ENCODE measurements at regions not wholly inside any gene's neighbourhood (a gene's known extent, or its start where the extent isn't known, plus 50 kb on each side); places are given as distances from the start of the nearest gene placed in this dataset.

DNA sequence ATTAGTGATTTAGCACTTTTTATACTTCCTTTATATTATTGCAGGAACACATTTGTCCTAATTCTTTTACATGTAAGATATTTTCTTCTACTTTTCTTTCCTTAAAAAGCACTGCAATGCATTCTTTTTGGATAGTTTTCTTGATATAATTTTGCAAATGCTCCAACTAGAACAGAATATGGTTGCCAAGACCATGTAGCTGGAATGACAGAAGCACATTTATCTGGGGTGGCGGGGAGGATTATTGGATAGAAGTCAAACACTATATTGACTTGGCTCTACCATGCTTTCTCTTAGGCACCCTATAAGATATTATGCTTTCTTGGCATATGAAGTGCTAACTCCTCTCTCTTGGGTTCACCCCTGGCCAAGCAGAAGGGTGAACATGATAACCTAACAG, 983.5 kb downstream of the FAT4 start:
- Mint-ChIP-seq H3K27me3 (ENCODE audit: low read depth) (no peaks in the 10 kb centered on the region), H3K36me3 (peaks cover 23% of the 10 kb centered on the region), H3K4me3 (no peak overlapping the region), H3K9me3 (peaks cover 32% of the 10 kb centered on the region), H3K4me1 (peaks cover 8% of the 10 kb centered on the region), H3K27ac (no peak overlapping the region)
- ChIA-PET CTCF (no interaction called here), POLR2A (no interaction called here)
- ATAC-seq (no peak), DNase-seq (ENCODE audit: low spot score) (no peak)
- TF ChIP-seq ARID4B (CRISPR knock-in tag; IDR thresholded peaks at IDR 0.05; ENCODE audit: borderline replicate concordance) (no peak), KAT7 (CRISPR knock-in tag; IDR thresholded peaks at IDR 0.05; ENCODE audit: borderline replicate concordance) (no peak), USF2 (CRISPR knock-in tag; IDR thresholded peaks at IDR 0.05) (no peak), E2F5 (CRISPR knock-in tag; IDR thresholded peaks at IDR 0.05) (no peak), FOXJ3 (CRISPR knock-in tag; IDR thresholded peaks at IDR 0.05; ENCODE audit: borderline replicate concordance) (no peak), NFYB (CRISPR knock-in tag; conservative IDR thresholded peaks at IDR 0.05; ENCODE audit: low read depth) (no peak), RELA (CRISPR knock-in tag; IDR thresholded peaks at IDR 0.05; ENCODE audit: borderline replicate concordance) (no peak), TEAD1 (CRISPR knock-in tag; IDR thresholded peaks at IDR 0.05) (no peak), ZNF232 (CRISPR knock-in tag; IDR thresholded peaks at IDR 0.05) (no peak), PRRX2 (CRISPR knock-in tag; IDR thresholded peaks at IDR 0.05) (no peak), GTF2I (CRISPR knock-in tag; conservative IDR thresholded peaks at IDR 0.05) (no peak), CREB1 (CRISPR knock-in tag; IDR thresholded peaks at IDR 0.05) (no peak), ESRRA (CRISPR knock-in tag; IDR thresholded peaks at IDR 0.05; ENCODE audit: borderline replicate concordance) (no peak), ZBTB43 (CRISPR knock-in tag; IDR thresholded peaks at IDR 0.05) (no peak)
- TF ChIP-seq, protein P1, sequence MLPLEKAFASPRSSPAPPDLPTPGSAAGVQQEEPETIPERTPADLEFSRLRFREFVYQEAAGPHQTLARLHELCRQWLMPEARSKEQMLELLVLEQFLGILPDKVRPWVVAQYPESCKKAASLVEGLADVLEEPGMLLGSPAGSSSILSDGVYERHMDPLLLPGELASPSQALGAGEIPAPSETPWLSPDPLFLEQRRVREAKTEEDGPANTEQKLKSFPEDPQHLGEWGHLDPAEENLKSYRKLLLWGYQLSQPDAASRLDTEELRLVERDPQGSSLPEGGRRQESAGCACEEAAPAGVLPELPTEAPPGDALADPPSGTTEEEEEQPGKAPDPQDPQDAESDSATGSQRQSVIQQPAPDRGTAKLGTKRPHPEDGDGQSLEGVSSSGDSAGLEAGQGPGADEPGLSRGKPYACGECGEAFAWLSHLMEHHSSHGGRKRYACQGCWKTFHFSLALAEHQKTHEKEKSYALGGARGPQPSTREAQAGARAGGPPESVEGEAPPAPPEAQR (CRISPR knock-in tag; IDR thresholded peaks at IDR 0.05), result no peak
- TF ChIP-seq, protein P2, sequence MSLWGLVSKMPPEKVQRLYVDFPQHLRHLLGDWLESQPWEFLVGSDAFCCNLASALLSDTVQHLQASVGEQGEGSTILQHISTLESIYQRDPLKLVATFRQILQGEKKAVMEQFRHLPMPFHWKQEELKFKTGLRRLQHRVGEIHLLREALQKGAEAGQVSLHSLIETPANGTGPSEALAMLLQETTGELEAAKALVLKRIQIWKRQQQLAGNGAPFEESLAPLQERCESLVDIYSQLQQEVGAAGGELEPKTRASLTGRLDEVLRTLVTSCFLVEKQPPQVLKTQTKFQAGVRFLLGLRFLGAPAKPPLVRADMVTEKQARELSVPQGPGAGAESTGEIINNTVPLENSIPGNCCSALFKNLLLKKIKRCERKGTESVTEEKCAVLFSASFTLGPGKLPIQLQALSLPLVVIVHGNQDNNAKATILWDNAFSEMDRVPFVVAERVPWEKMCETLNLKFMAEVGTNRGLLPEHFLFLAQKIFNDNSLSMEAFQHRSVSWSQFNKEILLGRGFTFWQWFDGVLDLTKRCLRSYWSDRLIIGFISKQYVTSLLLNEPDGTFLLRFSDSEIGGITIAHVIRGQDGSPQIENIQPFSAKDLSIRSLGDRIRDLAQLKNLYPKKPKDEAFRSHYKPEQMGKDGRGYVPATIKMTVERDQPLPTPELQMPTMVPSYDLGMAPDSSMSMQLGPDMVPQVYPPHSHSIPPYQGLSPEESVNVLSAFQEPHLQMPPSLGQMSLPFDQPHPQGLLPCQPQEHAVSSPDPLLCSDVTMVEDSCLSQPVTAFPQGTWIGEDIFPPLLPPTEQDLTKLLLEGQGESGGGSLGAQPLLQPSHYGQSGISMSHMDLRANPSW (CRISPR knock-in tag; conservative IDR thresholded peaks at IDR 0.05; ENCODE audit: low read depth), result no peak
- TF ChIP-seq, protein P3, sequence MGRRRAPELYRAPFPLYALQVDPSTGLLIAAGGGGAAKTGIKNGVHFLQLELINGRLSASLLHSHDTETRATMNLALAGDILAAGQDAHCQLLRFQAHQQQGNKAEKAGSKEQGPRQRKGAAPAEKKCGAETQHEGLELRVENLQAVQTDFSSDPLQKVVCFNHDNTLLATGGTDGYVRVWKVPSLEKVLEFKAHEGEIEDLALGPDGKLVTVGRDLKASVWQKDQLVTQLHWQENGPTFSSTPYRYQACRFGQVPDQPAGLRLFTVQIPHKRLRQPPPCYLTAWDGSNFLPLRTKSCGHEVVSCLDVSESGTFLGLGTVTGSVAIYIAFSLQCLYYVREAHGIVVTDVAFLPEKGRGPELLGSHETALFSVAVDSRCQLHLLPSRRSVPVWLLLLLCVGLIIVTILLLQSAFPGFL (CRISPR knock-in tag; IDR thresholded peaks at IDR 0.05; ENCODE audit: borderline replicate concordance), result no peak
